WTC11 (cell line): ENCODE measurements at regions not wholly inside any gene's neighbourhood (a gene's known extent, or its start where the extent isn't known, plus 50 kb on each side); places are given as distances from the start of the nearest gene placed in this dataset.

Experiments
- ATAC-seq: fragments of 200-7000 bp; cut with Tn5 transposase; 2 replicates; pipeline ENCODE4 v1.10.0; 2021; ENCODE audit warnings: mild to moderate bottlenecking, moderate library complexity
- CTCF ChIA-PET: fragments of 300-600 bp; sonication (Branson Sonifier 250); formaldehyde crosslinking; loops from one replicate; lab custom pipeline; 2021; ENCODE audit warnings: antibody characterized with exemption; lab: Charles Lee
- POLR2A ChIA-PET: fragments of 350-600 bp; sonication (Branson Sonifier 250); formaldehyde crosslinking; loops from one replicate; lab custom pipeline; 2021; ENCODE audit warnings: antibody characterized with exemption; lab: Charles Lee
- DNase-seq: peaks from one replicate; pipeline ENCODE4 v3.0.0; 2021; ENCODE audit warnings: low spot score
- H3K27ac Mint-ChIP-seq: 2 replicates; pipeline ENCODE4 v1.8.0; 2021; ENCODE audit warnings: mixed read lengths
- H3K27me3 Mint-ChIP-seq: 2 replicates; pipeline ENCODE4 v1.8.0; 2021; ENCODE audit warnings: low read depth, mild to moderate bottlenecking, moderate library complexity, mixed read lengths
- H3K36me3 Mint-ChIP-seq: 2 replicates; pipeline ENCODE4 v1.8.0; 2021; ENCODE audit warnings: mixed read lengths
- H3K4me1 Mint-ChIP-seq: 2 replicates; pipeline ENCODE4 v1.8.0; 2022; ENCODE audit warnings: mixed read lengths
- H3K4me3 Mint-ChIP-seq: 2 replicates; pipeline ENCODE4 v1.8.0; 2021; ENCODE audit warnings: mild to moderate bottlenecking, moderate library complexity, mixed read lengths
- H3K9me3 Mint-ChIP-seq: 2 replicates; pipeline ENCODE4 v1.8.0; 2021; ENCODE audit warnings: mixed read lengths
- ELF4 ChIP-seq: sonication (generic); formaldehyde crosslinking; IDR thresholded peaks from 2 replicates; pipeline ENCODE4 v1.8.1; 2022; ENCODE audit warnings: low read depth, mild to moderate bottlenecking, moderate library complexity, missing genetic modification reagents
- EMX1 ChIP-seq: fragments of 250-450 bp; sonication (Bioruptor Pico); IDR thresholded peaks from 2 replicates; pipeline ENCODE4 v1.8.0; 2021; ENCODE audit warnings: mild to moderate bottlenecking
- ESRRA ChIP-seq: sonication (generic); formaldehyde crosslinking; IDR thresholded peaks from 2 replicates; pipeline ENCODE4 v1.8.1; 2022; ENCODE audit warnings: mild to moderate bottlenecking, missing genetic modification reagents, borderline replicate concordance
- NFE2L1 ChIP-seq: sonication (generic); formaldehyde crosslinking; IDR thresholded peaks from 2 replicates; pipeline ENCODE4 v1.8.1; 2023; ENCODE audit warnings: missing genetic modification reagents
- RELA ChIP-seq: sonication (generic); formaldehyde crosslinking; IDR thresholded peaks from 2 replicates; pipeline ENCODE4 v1.8.1; 2022; ENCODE audit warnings: missing genetic modification reagents, mild to moderate bottlenecking, borderline replicate concordance
- TP53 ChIP-seq: sonication (generic); formaldehyde crosslinking; IDR thresholded peaks from 2 replicates; pipeline ENCODE4 v1.8.1; 2023; ENCODE audit warnings: mild to moderate bottlenecking, missing genetic modification reagents
- ZBTB21 ChIP-seq: sonication (generic); formaldehyde crosslinking; IDR thresholded peaks from 2 replicates; pipeline ENCODE4 v1.8.1; 2023; ENCODE audit warnings: mild to moderate bottlenecking, missing genetic modification reagents, borderline replicate concordance
- ZNF121 ChIP-seq: sonication (generic); formaldehyde crosslinking; IDR thresholded peaks from 2 replicates; pipeline ENCODE4 v1.8.0; 2023; ENCODE audit warnings: missing genetic modification reagents
- ZNF396 ChIP-seq: fragments of 250-450 bp; sonication (Bioruptor Pico); IDR thresholded peaks from 2 replicates; pipeline ENCODE4 v1.8.0; 2021; ENCODE audit warnings: mild to moderate bottlenecking, moderate library complexity, borderline replicate concordance
- ZNF416 ChIP-seq: fragments of 250-450 bp; sonication (Bioruptor Pico); IDR thresholded peaks from 2 replicates; pipeline ENCODE4 v1.9.0; 2021; ENCODE audit warnings: mild to moderate bottlenecking, inconsistent platforms
- ZNF671 ChIP-seq: fragments of 250-450 bp; sonication (Bioruptor Pico); IDR thresholded peaks from 2 replicates; pipeline ENCODE4 v1.8.0; 2021; ENCODE audit warnings: mild to moderate bottlenecking
- TF ChIP-seq, protein P1 (sequence below): sonication (generic); formaldehyde crosslinking; conservative IDR thresholded peaks from 2 replicates; pipeline ENCODE4 v1.8.1; 2023; ENCODE audit warnings: mild to moderate bottlenecking, low read depth, missing genetic modification reagents, moderate library complexity
- TF ChIP-seq, protein P2 (sequence below): sonication (generic); formaldehyde crosslinking; IDR thresholded peaks from 2 replicates; pipeline ENCODE4 v1.8.1; 2023; ENCODE audit warnings: mild to moderate bottlenecking, missing genetic modification reagents
- TF ChIP-seq, protein P3 (sequence below): fragments of 250-450 bp; sonication (Bioruptor Pico); IDR thresholded peaks from 2 replicates; pipeline ENCODE4 v1.9.0; 2021; ENCODE audit warnings: mild to moderate bottlenecking
- TF ChIP-seq, protein P4 (sequence below): sonication (generic); formaldehyde crosslinking; IDR thresholded peaks from 2 replicates; pipeline ENCODE4 v1.8.1; 2023; ENCODE audit warnings: mild to moderate bottlenecking, missing genetic modification reagents, moderate library complexity
- TF ChIP-seq, protein P5 (sequence below): fragments of 200-600 bp; IDR thresholded peaks from 2 replicates; pipeline ENCODE4 v1.8.0; 2022; ENCODE audit warnings: antibody characterized with exemption
- TF ChIP-seq, protein P6 (sequence below): sonication (generic); formaldehyde crosslinking; IDR thresholded peaks from 2 replicates; pipeline ENCODE4 v1.8.1; 2022; ENCODE audit warnings: mild to moderate bottlenecking, moderate library complexity, missing genetic modification reagents

DNA sequence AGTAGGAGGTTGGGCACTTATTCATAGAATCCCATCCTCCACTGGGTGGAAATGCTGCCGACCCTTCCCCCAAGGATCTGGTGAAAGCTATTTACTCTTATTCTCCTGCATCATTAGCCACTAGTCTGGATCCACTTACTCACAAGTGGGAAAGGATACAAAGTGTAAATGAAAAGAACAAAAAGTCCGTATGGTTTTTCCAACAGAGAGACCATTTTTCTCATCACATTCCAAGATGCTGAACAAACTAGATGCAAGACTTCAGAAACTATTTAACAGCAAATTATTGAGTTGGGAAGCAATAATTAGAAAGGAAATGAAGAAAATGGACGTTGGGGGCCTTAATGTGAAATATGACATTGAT lies 242.4 kb upstream of the GLI3 start:
- no peak for DNase-seq
- TF ChIP-seq ZNF416: no peak
- TF ChIP-seq, protein P1, sequence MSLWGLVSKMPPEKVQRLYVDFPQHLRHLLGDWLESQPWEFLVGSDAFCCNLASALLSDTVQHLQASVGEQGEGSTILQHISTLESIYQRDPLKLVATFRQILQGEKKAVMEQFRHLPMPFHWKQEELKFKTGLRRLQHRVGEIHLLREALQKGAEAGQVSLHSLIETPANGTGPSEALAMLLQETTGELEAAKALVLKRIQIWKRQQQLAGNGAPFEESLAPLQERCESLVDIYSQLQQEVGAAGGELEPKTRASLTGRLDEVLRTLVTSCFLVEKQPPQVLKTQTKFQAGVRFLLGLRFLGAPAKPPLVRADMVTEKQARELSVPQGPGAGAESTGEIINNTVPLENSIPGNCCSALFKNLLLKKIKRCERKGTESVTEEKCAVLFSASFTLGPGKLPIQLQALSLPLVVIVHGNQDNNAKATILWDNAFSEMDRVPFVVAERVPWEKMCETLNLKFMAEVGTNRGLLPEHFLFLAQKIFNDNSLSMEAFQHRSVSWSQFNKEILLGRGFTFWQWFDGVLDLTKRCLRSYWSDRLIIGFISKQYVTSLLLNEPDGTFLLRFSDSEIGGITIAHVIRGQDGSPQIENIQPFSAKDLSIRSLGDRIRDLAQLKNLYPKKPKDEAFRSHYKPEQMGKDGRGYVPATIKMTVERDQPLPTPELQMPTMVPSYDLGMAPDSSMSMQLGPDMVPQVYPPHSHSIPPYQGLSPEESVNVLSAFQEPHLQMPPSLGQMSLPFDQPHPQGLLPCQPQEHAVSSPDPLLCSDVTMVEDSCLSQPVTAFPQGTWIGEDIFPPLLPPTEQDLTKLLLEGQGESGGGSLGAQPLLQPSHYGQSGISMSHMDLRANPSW (CRISPR knock-in tag): no peak
- no peak for TF ChIP-seq ZNF671 (CRISPR knock-in tag)
- TF ChIP-seq ZNF121: no peak
- TF ChIP-seq ZNF396 (CRISPR knock-in tag): no peak
- TF ChIP-seq, protein P2, sequence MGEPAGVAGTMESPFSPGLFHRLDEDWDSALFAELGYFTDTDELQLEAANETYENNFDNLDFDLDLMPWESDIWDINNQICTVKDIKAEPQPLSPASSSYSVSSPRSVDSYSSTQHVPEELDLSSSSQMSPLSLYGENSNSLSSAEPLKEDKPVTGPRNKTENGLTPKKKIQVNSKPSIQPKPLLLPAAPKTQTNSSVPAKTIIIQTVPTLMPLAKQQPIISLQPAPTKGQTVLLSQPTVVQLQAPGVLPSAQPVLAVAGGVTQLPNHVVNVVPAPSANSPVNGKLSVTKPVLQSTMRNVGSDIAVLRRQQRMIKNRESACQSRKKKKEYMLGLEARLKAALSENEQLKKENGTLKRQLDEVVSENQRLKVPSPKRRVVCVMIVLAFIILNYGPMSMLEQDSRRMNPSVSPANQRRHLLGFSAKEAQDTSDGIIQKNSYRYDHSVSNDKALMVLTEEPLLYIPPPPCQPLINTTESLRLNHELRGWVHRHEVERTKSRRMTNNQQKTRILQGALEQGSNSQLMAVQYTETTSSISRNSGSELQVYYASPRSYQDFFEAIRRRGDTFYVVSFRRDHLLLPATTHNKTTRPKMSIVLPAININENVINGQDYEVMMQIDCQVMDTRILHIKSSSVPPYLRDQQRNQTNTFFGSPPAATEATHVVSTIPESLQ (CRISPR knock-in tag): no peak
- TF ChIP-seq, protein P3, sequence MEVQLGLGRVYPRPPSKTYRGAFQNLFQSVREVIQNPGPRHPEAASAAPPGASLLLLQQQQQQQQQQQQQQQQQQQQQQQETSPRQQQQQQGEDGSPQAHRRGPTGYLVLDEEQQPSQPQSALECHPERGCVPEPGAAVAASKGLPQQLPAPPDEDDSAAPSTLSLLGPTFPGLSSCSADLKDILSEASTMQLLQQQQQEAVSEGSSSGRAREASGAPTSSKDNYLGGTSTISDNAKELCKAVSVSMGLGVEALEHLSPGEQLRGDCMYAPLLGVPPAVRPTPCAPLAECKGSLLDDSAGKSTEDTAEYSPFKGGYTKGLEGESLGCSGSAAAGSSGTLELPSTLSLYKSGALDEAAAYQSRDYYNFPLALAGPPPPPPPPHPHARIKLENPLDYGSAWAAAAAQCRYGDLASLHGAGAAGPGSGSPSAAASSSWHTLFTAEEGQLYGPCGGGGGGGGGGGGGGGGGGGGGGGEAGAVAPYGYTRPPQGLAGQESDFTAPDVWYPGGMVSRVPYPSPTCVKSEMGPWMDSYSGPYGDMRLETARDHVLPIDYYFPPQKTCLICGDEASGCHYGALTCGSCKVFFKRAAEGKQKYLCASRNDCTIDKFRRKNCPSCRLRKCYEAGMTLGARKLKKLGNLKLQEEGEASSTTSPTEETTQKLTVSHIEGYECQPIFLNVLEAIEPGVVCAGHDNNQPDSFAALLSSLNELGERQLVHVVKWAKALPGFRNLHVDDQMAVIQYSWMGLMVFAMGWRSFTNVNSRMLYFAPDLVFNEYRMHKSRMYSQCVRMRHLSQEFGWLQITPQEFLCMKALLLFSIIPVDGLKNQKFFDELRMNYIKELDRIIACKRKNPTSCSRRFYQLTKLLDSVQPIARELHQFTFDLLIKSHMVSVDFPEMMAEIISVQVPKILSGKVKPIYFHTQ (CRISPR knock-in tag): no peak
- no peak for TF ChIP-seq RELA (CRISPR knock-in tag)
- TF ChIP-seq ZBTB21 (CRISPR knock-in tag): no peak
- no peaks in the 10 kb centered on the region for H3K27me3 Mint-ChIP-seq
- ChIA-PET POLR2A (no interaction called here), CTCF (no interaction called here)
- peaks cover 8% of the 10 kb centered on the region for H3K9me3 Mint-ChIP-seq
- no peak for ATAC-seq
- no peaks in the 10 kb centered on the region for H3K36me3 Mint-ChIP-seq
- H3K4me1 Mint-ChIP-seq: peaks cover 37% of the 10 kb centered on the region
- no peak overlapping the region for H3K4me3 Mint-ChIP-seq
- H3K27ac Mint-ChIP-seq: no peak overlapping the region

DNA sequence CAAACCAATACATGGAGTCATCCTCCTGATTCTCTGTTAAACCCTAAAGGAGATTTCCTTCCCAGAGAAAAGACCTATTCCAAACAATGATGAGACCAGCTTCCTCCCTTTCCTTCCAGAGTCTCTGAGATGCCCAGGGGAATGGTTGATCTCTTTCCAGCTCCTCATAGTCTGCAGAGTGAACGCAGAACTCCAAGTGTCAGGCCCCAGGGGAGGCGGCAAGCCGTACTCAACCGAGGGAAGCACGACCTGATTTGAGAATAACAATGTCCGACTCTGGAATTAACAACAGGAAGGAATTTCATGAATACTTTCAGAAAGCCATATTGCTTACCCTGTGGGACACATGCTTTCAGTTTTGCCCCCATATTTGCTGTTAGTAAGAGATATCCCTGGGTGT lies 241.7 kb upstream of the GLI3 start:
- Mint-ChIP-seq H3K9me3 (peaks cover 8% of the 10 kb centered on the region), H3K27me3 (no peaks in the 10 kb centered on the region), H3K4me3 (no peak overlapping the region), H3K27ac (no peak overlapping the region), H3K4me1 (peaks cover 34% of the 10 kb centered on the region), H3K36me3 (no peaks in the 10 kb centered on the region)
- POLR2A ChIA-PET: no interaction called here
- DNase-seq (no peak), ATAC-seq (no peak)
- no peak for TF ChIP-seq ESRRA (CRISPR knock-in tag)
- TF ChIP-seq, protein P4, sequence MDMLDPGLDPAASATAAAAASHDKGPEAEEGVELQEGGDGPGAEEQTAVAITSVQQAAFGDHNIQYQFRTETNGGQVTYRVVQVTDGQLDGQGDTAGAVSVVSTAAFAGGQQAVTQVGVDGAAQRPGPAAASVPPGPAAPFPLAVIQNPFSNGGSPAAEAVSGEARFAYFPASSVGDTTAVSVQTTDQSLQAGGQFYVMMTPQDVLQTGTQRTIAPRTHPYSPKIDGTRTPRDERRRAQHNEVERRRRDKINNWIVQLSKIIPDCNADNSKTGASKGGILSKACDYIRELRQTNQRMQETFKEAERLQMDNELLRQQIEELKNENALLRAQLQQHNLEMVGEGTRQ (CRISPR knock-in tag): no peak
- TF ChIP-seq, protein P5, sequence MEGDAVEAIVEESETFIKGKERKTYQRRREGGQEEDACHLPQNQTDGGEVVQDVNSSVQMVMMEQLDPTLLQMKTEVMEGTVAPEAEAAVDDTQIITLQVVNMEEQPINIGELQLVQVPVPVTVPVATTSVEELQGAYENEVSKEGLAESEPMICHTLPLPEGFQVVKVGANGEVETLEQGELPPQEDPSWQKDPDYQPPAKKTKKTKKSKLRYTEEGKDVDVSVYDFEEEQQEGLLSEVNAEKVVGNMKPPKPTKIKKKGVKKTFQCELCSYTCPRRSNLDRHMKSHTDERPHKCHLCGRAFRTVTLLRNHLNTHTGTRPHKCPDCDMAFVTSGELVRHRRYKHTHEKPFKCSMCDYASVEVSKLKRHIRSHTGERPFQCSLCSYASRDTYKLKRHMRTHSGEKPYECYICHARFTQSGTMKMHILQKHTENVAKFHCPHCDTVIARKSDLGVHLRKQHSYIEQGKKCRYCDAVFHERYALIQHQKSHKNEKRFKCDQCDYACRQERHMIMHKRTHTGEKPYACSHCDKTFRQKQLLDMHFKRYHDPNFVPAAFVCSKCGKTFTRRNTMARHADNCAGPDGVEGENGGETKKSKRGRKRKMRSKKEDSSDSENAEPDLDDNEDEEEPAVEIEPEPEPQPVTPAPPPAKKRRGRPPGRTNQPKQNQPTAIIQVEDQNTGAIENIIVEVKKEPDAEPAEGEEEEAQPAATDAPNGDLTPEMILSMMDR: no peak
- no peak for TF ChIP-seq ELF4 (CRISPR knock-in tag)
- no peak for TF ChIP-seq ZBTB21 (CRISPR knock-in tag)
- TF ChIP-seq, protein P6, sequence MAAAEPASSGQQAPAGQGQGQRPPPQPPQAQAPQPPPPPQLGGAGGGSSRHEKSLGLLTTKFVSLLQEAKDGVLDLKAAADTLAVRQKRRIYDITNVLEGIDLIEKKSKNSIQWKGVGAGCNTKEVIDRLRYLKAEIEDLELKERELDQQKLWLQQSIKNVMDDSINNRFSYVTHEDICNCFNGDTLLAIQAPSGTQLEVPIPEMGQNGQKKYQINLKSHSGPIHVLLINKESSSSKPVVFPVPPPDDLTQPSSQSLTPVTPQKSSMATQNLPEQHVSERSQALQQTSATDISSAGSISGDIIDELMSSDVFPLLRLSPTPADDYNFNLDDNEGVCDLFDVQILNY: no peak
- TF ChIP-seq ZNF671 (CRISPR knock-in tag): no peak
- TF ChIP-seq, protein P2 (CRISPR knock-in tag): no peak
- TF ChIP-seq, protein P3 (CRISPR knock-in tag): no peak
- TF ChIP-seq NFE2L1 (CRISPR knock-in tag): no peak
- TF ChIP-seq EMX1 (CRISPR knock-in tag): no peak
- no peak for TF ChIP-seq TP53 (CRISPR knock-in tag)
- CTCF ChIA-PET: no interaction called here
